Skeletal muscle tissue (tissue), 3 donors: ENCODE measurements at regions not wholly inside any gene's neighbourhood (a gene's known extent, or its start where the extent isn't known, plus 50 kb on each side); places are given as distances from the start of the nearest gene placed in this dataset.
"Not testable (repeated sequence)": the region's sequence is repeated elsewhere in the genome, so short reads cannot be mapped to it uniquely, and the experiment has no call there.

Experiments used
- H3K27ac ChIP-seq: one replicate; pipeline ENCODE4 v1.7.0; 2013; ENCODE audit warnings: mild to moderate bottlenecking, low read depth, low read length, inconsistent platforms
- H3K27me3 ChIP-seq, 3 donors: one replicate each; pipeline ENCODE4 v1.7.0; 2013; ENCODE audit warnings: low read length in 3 of 3; ENCODE audit not compliant: control insufficient read depth in 3 of 3, insufficient read depth in 3 of 3
- H3K36me3 ChIP-seq, 3 donors: one replicate each; pipeline ENCODE4 v1.7.0; 2013; ENCODE audit warnings: low read length in 3 of 3; ENCODE audit not compliant: control insufficient read depth in 3 of 3, insufficient read depth in 3 of 3
- H3K4me1 ChIP-seq, 3 donors: one replicate each; pipeline ENCODE4 v1.7.0; 2013; ENCODE audit warnings: low read length in 3 of 3, mild to moderate bottlenecking in 3 of 3; ENCODE audit not compliant: control insufficient read depth in 3 of 3, insufficient read depth in 3 of 3
- H3K4me3 ChIP-seq, 3 donors: one replicate each; pipeline ENCODE4 v1.7.0; 2013; ENCODE audit warnings: low read length in 3 of 3
- H3K9ac ChIP-seq, 3 donors: one replicate each; pipeline ENCODE4 v1.7.0; 2013; ENCODE audit warnings: low read length in 3 of 3, mild to moderate bottlenecking in 3 of 3, moderate library complexity in 2 of 3, low read depth in 1 of 3
- H3K9me3 ChIP-seq, 3 donors: one replicate each; pipeline ENCODE4 v1.7.0; 2013; ENCODE audit warnings: low read length in 3 of 3; ENCODE audit not compliant: control insufficient read depth in 3 of 3
- donor health status: Osteomylitis.

DNA sequence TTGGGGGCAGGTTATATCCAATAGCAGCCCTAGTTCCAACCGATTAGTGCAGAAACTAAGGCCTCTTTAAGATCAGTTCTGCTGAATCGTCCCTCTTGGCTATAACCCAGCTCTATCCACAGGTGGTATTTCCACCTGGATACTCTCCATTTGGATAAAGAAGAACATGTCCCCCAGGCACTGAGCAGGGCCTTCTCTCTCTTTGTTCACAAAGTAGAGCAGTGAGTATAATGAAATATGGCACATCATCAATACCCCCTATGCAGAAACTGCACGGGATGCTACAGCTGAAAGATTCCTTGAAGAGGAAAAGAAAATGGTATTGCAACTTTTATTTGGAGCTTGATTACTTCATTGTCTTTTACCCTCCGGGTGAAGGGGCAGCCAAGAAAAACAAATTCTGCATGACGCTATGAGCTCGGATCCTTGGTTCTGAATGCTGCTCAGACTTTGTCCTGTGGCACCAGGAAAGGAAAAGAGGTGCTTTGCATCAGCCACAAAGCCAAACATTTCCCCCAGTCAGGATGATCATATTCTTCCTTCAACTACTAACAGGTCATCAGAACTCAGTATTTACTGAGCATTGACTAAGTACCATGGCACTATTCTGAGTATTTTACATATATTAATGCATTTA lies 399.7 kb downstream of the NPIPA8 start:
- H3K4me1 ChIP-seq: peaks cover 0 to 3% (median 0%) of the 10 kb centered on the region in 3 donors
- no peaks in the 10 kb centered on the region for H3K9me3 ChIP-seq
- peaks cover 0 to 2% (median 0%) of the 10 kb centered on the region in 3 donors for H3K27me3 ChIP-seq
- H3K4me3 ChIP-seq: no peak overlapping the region
- H3K36me3 ChIP-seq: no peaks in the 10 kb centered on the region
- H3K27ac ChIP-seq: no peak overlapping the region
- no peak overlapping the region for H3K9ac ChIP-seq

GRCh38 chr16:17930280-17930679 lies 406.3 kb downstream of the NPIPA8 start:
- no peak overlapping the region for H3K4me3 ChIP-seq
- H3K27ac ChIP-seq: no peak overlapping the region
- no peak overlapping the region for H3K9ac ChIP-seq
- H3K4me1 ChIP-seq: no peaks in the 10 kb centered on the region
- no peaks in the 10 kb centered on the region for H3K27me3 ChIP-seq
- H3K36me3 ChIP-seq: no peaks in the 10 kb centered on the region
- no peaks in the 10 kb centered on the region for H3K9me3 ChIP-seq

DNA sequence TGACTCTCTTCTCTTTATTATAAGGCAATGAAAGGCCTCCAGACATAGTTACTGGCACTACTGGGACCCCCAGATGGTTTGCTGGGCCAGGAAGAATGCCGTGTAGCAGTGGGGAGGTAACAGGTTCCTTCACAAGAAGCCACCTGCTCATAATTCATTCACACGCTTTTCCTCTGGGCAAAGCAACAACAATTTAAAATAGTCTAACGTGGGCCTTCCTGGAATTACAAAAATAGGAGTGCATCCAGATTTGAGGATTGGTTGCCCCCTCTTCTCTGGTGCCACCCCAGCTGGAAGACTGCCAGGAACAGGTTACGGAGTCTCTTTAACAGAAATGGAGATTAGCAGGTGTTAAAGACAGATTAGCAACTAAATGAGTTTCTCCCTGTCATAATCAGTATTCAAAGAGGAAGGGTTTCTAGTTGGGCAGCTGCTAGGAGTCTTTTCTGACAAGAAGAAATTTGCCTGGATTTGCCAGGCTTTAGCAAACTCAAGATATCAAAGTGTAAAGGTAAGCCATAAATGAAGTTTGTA lies 409.6 kb downstream of the NPIPA8 start:
- no peaks in the 10 kb centered on the region for H3K36me3 ChIP-seq

DNA sequence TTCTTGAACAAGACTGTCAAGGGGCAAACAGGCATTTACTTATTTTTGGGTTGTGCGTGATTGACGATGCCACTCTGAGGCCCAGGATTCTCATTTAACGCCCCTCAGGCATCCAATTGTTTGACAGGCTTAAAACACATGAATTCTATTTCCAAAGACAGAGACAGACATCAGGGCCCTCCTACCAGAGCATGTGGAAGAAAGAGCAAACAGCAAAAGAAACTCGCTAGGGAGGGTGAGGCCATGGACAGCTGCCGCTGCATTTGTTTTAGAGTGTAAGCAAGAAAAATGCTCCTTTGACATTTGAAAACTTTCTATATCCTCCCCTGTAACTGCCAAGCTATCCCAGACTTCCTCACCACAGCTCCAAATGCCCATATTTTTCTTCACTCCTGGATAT lies 410.1 kb downstream of the NPIPA8 start:
- no peak overlapping the region for H3K4me3 ChIP-seq
- no peak overlapping the region for H3K27ac ChIP-seq
- H3K4me1 ChIP-seq: no peaks in the 10 kb centered on the region
- no peaks in the 10 kb centered on the region for H3K36me3 ChIP-seq
- peaks cover 2 to 5% (median 3%) of the 10 kb centered on the region in 3 donors for H3K9me3 ChIP-seq
- no peaks in the 10 kb centered on the region for H3K27me3 ChIP-seq
- H3K9ac ChIP-seq: no peak overlapping the region

More for the DNA sequence above, 409.6 kb downstream of the NPIPA8 start:
- Histone ChIP-seq H3K4me3 (no peak overlapping the region), H3K9me3 (peaks cover 0 to 4% (median 3%) of the 10 kb centered on the region in 3 donors), H3K4me1 (no peaks in the 10 kb centered on the region), H3K27ac (no peak overlapping the region), H3K9ac (no peak overlapping the region), H3K27me3 (no peaks in the 10 kb centered on the region)

GRCh38 chr16:17925761-17926160 lies 410.8 kb downstream of the NPIPA8 start:
- H3K9ac ChIP-seq: no peak overlapping the region
- peaks cover 3 to 6% (median 3%) of the 10 kb centered on the region in 3 donors for H3K9me3 ChIP-seq
- no peaks in the 10 kb centered on the region for H3K36me3 ChIP-seq
- H3K4me3 ChIP-seq: no peak overlapping the region
- no peaks in the 10 kb centered on the region for H3K4me1 ChIP-seq
- no peaks in the 10 kb centered on the region for H3K27me3 ChIP-seq
- no peak overlapping the region for H3K27ac ChIP-seq

GRCh38 chr16:17921357-17921978 lies 415.1 kb downstream of the NPIPA8 start:
- Histone ChIP-seq H3K9ac (no peak overlapping the region), H3K36me3 (no peaks in the 10 kb centered on the region), H3K27ac (no peak overlapping the region), H3K4me1 (no peaks in the 10 kb centered on the region), H3K9me3 (peaks cover 3 to 8% (median 6%) of the 10 kb centered on the region in 3 donors), H3K27me3 (no peaks in the 10 kb centered on the region), H3K4me3 (no peak overlapping the region)

DNA sequence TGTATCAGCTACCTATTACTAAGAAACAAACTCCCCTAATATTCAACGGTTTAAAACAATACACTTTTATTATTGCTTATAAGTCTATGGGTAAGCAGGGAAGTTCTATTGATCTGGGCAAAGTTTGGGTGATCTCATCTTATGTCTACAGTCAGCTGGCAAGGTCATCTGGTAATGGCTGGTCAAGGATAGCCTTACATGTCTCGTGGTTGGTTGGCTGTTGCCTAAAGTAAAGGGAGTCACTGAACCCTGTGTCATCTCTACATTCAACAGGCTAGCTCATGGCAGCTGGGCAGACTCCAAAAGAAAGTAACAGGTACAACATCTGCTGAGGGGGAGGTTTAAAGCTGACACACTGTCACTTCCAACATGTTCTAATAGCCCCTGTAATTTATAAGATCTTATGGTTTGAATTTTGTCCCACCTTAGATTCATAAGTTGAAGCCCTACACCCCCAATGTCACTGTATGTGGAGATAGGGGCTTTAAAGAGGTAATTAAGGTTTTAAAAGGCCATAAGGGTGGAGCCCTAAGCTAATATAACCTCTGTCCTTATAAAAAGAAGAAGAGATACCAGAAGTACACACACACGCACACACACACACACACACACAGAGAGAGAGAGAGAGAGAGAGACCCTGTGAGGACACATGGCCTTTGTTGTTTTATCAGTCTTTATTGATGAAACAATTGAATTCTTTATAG lies 419.1 kb downstream of the NPIPA8 start:
- H3K27ac ChIP-seq: no peak overlapping the region
- peaks cover 2 to 8% (median 4%) of the 10 kb centered on the region in 3 donors for H3K9me3 ChIP-seq
- no peaks in the 10 kb centered on the region for H3K27me3 ChIP-seq
- no peak overlapping the region for H3K4me3 ChIP-seq
- H3K9ac ChIP-seq: no peak overlapping the region
- H3K36me3 ChIP-seq: no peaks in the 10 kb centered on the region
- H3K4me1 ChIP-seq: no peaks in the 10 kb centered on the region

GRCh38 chr16:17915791-17916190 lies 420.7 kb downstream of the NPIPA8 start:
- no peak overlapping the region for H3K27ac ChIP-seq
- no peaks in the 10 kb centered on the region for H3K36me3 ChIP-seq
- H3K9me3 ChIP-seq: peaks cover 0 to 5% (median 4%) of the 10 kb centered on the region in 3 donors
- no peaks in the 10 kb centered on the region for H3K4me1 ChIP-seq
- no peaks in the 10 kb centered on the region for H3K27me3 ChIP-seq
- H3K9ac ChIP-seq: no peak overlapping the region
- no peak overlapping the region for H3K4me3 ChIP-seq

DNA sequence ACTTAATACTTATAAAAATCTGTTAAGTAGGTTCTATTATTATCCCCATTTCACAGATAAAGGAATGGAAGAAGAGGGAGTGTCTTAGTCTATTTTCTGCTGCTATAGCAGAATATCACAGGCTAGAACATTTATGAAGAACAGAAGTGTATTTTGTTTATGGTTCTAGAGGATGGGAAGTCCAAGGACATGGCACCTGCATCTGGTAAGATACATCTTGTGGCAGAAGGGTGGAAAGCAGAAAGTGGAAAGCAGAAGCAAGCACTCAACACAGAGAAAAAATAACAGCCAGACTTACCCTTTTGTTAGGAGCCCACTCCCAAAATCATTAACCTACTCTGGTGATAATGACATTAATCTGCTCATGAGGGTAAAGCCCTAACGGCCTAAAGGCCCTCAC lies 422.4 kb downstream of the NPIPA8 start:
- no peak overlapping the region for H3K27ac ChIP-seq
- H3K27me3 ChIP-seq: no peaks in the 10 kb centered on the region
- H3K9ac ChIP-seq: no peak overlapping the region
- H3K9me3 ChIP-seq: peaks cover 0 to 5% (median 4%) of the 10 kb centered on the region in 3 donors
- no peak overlapping the region for H3K4me3 ChIP-seq
- no peaks in the 10 kb centered on the region for H3K36me3 ChIP-seq
- no peaks in the 10 kb centered on the region for H3K4me1 ChIP-seq

DNA sequence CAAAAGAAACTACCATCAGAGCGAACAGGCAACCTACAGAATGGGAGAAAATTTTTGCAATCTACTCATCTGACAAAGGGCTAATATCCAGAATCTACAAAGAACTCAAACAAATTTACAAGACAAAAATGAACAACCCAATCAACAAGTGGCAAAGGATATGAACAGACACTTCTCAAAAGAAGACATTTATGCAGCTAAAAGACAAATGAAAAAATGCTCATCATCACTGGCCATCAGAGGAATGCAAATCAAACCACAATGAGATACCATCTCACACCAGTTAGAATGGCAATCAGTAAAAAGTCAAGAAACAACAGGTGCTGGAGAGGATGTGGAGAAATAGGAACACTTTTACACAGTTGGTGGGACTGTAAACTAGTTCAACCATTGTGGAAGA lies 425.0 kb downstream of the NPIPA8 start:
- H3K4me1 ChIP-seq, H3K27ac ChIP-seq, H3K27me3 ChIP-seq, H3K9ac ChIP-seq, H3K4me3 ChIP-seq, H3K36me3 ChIP-seq, H3K9me3 ChIP-seq: not testable (repeated sequence)
